HTR-8/SVneo (cell line): ENCODE measurements at regions not wholly inside any gene's neighbourhood (a gene's known extent, or its start where the extent isn't known, plus 50 kb on each side); places are given as distances from the start of the nearest gene placed in this dataset.
A peak's percentile ranks its signal among the peaks of the same experiment; 100 is the strongest.
"Not testable (repeated sequence)": the region's sequence is repeated elsewhere in the genome, so short reads cannot be mapped to it uniquely, and the experiment has no call there.

Source experiments
- DNase-seq: peaks from one replicate; pipeline ENCODE4 v3.0.0; 2011; ENCODE audit warnings: low spot score, mixed read lengths; ENCODE audit not compliant: insufficient read length
- FAIRE-seq: peaks from 2 replicates; lab custom pipeline; 2011; peaks lifted over from hg19 to GRCh38; lab: Jason Lieb, UNC

DNA sequence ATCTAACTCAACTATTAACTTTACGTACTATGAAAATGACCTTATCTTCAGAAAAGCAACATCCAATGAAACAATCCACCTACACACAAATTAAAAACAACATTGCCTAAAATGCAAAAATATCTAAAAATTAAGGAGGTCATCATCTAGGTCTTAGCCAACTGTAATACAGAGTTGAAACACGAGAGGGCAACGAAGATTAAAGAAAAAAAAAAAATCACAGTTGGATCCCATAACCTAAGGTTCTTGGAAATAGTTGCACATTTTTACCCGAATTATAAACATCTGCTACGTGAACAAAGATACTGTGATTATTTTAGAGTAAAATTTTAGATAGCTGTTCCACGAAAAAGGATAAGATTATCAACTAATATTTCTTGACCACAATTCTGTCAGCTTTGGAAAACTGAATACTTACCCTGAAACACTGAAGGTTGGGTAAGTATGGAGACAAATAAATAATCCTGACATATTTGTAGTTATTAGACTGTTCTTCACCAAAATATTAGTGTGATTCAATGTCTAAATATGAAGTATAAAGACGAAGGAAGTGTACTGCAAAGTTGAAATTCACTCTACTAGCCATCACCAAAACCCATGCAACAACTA lies 88.0 kb upstream of the AK4 start:
- FAIRE-seq (no peak), DNase-seq (peak; percentile 17)

DNA sequence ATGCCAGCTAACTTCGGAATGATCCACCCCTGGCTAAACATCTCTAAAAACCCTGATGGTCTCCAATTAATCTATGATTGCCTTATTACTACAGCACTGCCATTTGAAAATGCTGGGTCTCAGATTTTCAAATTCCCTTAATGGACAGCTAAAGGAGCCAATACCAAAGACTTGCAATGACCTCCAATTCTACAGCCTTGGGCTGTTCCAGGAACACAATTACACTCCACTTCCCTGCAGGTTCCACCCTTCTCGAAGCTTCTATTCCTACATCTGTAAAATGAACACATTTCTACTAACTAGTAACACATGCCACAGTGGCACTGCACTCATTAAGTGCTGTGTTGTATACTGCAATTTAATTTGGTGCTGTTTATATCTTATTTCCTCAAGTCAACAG lies 85.7 kb upstream of the AK4 start:
- FAIRE-seq (no peak), DNase-seq (no peak)

- no peak for FAIRE-seq
- no peak for DNase-seq
Measured at GRCh38 chr1:65063025-65063424, 85.0 kb upstream of the AK4 start.

DNA sequence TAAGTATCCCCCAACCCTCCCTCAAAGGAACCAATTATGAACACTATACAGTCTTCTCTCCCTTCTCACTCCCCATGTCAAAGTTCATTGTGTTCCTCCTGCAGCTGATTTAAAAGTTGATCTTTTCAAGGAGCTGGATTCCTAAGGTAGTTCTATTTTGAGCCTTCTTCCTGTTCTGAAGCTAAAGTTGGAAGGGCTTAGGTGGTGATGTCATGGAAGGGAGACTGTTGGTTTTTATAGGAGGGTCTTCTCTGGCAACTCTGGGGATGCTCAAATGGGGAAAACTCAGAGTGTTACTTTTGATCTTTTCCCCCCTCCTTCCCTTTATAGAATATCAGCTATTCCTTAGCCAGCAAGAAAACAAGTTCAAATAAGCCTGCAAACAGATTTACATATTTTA lies 83.0 kb upstream of the AK4 start:
- FAIRE-seq (no peak), DNase-seq (no peak)

DNA sequence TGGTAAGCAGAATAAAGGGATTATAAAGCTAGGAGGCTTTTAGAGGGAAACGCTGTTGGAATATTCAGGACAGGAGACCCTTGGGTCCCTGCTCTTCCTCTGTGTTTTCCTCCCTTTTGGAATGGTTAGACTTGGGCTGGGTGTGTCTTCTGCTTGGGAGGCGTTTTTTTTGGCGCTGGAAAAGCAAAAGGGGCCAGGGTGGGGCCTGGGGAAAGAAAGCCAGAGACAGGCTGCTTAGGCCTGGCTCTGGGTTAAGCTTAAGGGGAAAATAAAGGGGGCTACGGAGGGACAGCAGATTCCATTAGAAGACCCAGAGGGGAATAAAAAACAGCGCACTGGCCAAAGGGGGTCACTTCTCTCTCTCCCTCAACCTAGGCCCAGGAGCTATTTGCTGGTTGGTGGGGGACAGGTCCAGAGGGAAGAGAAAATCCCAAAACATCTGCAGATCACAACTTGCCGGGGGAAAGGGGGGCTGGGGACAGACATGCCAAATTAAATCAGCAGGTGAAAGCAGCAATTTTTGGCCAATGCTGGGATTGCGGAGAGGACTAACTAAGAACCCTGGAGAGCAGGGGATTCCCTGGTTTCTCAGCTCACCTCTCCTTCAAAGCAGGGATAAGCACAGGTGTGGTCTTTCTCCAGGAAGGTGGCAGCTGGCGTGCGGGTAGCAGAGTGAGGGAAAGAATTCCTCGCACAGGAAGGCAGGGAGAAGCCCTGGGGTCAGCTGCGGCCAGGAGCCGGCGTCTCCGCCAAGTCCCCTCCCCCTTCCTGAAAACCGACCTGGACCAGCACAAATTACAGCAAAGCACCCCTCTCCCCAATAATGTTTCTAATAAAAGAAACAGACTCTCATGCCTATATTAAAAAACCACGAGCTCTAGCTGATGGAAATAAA lies 82.2 kb upstream of the AK4 start:
- DNase-seq: no peak
- no peak for FAIRE-seq

DNA sequence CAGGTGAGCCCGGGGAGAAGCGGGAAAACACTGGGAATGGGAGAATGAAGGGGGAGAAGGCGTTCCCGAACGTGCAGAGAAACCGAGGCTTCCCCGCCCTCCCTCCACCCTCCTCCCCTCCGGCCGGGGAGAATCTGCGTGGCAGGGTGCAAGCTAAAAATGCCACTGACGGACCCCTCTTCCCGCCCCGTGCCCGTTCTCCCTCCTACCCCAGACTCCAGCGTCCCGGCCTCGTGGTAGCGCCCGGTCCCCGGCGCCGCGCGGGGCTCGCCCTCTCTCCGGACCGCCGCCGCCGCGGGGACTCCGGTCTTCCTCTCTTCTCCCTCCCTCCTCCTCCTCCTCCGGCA lies 81.6 kb upstream of the AK4 start:
- FAIRE-seq (no peak), DNase-seq (no peak)

DNA sequence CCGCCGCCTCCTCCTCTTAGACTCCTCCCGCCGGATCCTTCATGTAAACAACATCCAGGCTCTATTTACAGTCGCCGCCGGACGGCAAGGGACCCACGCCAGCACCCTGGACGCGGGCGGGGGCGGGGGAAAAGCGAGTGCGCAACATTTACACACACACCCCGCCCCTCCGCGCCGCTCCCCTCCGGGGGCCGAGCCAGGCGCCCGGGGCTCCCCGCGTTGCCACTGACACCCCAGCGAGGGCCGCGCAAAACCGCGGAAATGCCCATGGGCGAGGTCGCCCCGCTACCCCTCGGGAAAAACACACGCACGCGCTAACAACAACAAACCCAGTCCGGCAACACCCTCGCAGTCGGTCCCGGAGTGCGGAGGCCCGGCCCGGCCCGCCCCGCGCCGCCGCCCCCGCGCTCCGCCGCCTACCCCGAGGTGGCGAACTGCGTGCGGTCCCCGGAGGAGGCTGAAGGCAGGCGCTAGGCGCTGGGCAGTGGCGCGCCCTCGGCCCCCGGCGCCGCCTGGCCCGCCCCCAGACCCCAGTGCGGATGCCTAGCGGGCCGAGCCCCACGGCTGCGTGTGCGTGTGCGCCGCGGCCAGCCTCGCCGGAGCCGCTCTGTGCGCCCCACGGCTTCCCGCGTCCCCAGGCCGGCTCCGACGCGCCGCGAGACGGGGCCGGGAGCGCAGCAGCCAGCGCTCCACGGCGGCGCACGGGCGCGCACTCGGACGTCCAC lies 81.1 kb upstream of the AK4 start:
- no peak for FAIRE-seq
- peak; percentile 31 for DNase-seq

DNA sequence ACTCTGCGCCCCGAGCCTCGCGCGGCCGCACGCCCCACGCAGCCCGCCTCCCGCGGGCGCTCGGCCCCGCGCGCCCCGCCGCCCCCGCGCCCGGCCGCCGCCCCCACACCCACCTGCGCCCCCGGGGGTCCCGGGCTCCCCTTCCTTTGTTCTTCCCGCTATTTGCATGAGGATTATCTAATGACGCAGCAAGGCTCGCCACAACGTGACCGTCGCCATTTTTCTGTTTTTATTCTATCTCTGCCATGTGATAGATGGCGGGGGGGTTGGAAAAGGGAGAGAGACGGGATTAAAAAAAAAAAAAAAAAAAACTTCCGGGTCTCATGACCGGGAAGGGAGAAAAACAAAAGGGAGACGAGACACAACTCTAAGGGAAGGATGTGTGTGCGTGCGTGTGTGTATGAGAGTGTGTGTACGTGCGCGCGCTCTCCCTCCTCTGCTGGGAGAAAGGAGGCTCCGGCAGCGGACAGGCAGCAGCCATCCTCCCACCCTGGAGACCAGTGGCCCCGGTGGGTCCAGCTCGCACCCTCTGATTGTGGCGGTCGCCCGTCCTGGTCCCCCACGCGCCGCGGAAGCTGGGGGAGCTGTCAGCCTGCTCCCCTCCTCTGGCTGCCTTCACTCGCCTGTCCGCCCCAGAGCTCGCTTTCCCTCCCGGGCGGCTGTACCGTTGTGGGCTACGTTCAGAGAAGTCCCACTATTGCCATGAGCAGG lies 80.4 kb upstream of the AK4 start:
- peak; percentile 27 for DNase-seq
- no peak for FAIRE-seq

GRCh38 chr1:65068202-65069010 lies 79.6 kb upstream of the AK4 start:
- DNase-seq (no peak), FAIRE-seq (no peak)

DNA sequence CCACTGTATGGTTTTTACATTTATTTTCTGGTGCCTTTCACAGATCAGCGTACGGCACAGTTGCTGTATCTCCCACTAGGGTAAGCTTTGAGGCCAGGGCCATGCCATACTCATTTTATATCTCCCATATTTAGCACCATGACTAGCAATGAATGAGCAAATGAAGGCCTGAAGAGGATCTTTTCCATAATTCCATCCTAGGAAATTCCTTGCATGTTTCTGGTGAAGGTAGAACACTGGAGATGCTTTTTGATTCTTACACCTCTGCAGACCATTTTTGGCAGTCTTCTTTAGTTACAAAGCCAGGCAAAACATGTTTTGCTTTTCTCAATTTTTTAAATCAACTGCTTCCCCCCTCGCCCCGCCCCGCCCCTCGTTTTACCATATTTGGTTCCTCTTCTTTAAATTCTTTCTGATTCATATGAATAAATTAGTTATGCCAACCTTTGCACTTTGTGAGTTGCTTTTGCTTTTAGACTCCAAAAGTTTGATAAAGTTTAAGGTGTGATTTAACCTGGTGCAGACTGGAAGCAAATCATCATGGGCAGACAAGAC lies 78.9 kb upstream of the AK4 start:
- DNase-seq (no peak), FAIRE-seq (no peak)

GRCh38 chr1:65072845-65073244 lies 75.2 kb upstream of the AK4 start:
- DNase-seq (no peak), FAIRE-seq (no peak)

- FAIRE-seq: no peak
- DNase-seq: peak; percentile 56
Measured at GRCh38 chr1:65075123-65075976, 72.7 kb upstream of the AK4 start.

GRCh38 chr1:65077369-65077768 lies 70.6 kb upstream of the AK4 start:
- FAIRE-seq (no peak), DNase-seq (no peak)

DNA sequence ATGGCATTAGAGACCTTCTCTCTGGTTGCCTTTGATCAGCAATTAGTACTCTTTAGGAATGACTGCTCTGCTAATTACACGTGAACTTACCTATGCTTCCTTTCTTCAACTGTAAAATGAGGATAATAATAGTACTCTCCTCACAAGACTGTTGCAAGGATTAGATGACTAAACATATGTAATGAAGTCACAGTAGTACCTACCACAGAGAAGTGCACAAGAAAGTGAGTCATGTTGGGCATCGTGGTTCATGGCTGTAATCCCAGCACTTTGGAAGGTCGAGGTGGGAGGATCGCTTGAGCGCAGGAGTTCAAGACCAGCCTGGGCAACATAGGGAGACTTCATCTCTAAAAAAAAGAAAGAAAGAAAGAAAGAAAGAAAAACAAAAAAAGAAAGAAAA lies 68.1 kb upstream of the AK4 start:
- DNase-seq: no peak

GRCh38 chr1:65082346-65083040 lies 65.5 kb upstream of the AK4 start:
- FAIRE-seq (no peak), DNase-seq (no peak)

More for the DNA sequence above, 68.1 kb upstream of the AK4 start:
- FAIRE-seq: no peak

DNA sequence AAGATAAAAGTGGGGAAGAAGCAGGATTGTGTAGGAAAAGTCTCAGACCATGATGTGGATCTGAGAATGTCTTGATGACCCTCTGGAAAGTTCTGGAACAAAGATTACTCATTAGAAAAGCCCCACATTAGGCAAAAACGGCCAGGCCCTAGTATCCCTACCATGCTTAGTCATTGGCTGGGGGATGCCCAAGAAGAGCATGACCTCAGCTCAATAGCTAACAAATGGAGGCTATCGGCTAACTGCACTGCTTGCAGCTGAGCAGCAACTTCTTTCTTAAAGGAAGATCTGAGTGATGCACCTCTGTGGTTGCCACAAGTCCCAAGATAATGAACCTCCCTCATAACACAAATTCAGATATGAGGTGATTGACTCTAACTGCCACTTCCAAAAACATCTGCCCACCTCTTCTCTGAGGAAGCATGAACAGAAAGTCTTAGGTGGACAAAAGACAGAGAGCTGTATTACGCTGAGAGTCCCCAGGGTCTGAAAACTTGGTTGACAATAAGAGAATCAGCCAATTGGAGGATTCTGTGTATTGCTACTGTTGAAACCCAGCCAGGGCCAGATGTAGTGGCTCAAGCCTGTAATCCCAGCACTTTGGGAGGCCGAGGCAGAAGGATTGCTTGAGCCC lies 64.6 kb upstream of the AK4 start:
- no peak for DNase-seq
- FAIRE-seq: no peak

DNA sequence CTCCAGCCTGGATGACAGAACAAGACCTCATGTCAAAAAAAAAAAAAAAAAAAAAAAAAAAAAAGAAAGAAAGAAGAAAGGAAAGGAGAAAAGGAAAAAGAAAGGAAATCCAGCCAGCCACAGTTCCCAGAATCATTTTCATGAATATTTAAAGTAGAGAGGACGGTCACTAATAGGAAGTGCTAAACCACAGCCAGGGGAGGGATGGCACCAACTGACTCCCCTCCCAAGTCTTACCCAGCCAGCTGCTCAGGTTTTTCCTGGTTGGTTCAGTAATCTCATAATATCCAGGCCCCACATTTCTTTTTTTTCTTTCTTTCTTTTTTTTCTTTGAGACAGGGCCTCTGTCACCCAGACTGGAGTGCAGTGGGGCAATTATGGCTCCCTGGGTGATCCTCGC lies 63.9 kb upstream of the AK4 start:
- FAIRE-seq: no peak
- no peak for DNase-seq

DNA sequence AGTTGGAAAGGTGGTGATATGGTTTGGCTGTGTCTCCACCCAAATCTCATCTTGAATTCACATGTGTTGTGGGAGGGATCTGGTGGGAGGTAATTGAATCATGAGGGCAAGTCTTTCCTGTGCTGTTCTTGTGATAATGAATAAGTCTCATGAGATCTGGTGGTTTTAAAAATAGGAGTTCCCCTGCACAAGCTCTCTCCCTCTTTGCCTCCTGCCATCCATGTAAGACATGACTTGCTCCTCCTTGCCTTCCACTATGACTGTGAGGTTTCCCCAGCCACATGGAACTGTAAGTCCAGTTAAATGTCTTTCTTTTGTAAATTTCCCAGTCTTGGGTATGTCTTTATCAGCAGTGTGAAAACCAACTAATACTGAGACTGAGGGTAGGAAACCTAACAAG lies 60.5 kb upstream of the AK4 start:
- FAIRE-seq, DNase-seq: not testable (repeated sequence)
